H1 (cell line): ENCODE measurements at regions not wholly inside any gene's neighbourhood (a gene's known extent, or its start where the extent isn't known, plus 50 kb on each side); places are given as distances from the start of the nearest gene placed in this dataset.

Source experiments
- CTCF ChIA-PET: fragments of 300-600 bp; sonication (Branson Sonifier 250); formaldehyde crosslinking; loops from one replicate; lab custom pipeline; 2021; ENCODE audit not compliant: partially characterized antibody; lab: Charles Lee
- POLR2A ChIA-PET: fragments of 300-600 bp; sonication (Branson Sonifier 250); formaldehyde crosslinking; loops from one replicate; lab custom pipeline; 2021; ENCODE audit warnings: inconsistent platforms; ENCODE audit not compliant: partially characterized antibody; lab: Charles Lee
- DNase-seq, 2 experiments: peaks; one replicate each; pipeline versions ENCODE4 v3.0.0 to v3.0.0-alpha.2; 2010 to 2022; ENCODE audit warnings: low spot score in 2 of 2, low read depth in 1 of 2, mixed read lengths in 1 of 2
- FAIRE-seq: peaks from 2 replicates; lab custom pipeline; 2011; peaks lifted over from hg19 to GRCh38; lab: Jason Lieb, UNC
- H2AFZ ChIP-seq: 2 replicates; pipeline ENCODE4 v1.8.1; 2012; ENCODE audit warnings: low read length, inconsistent platforms
- H2AK5ac ChIP-seq: 2 replicates; pipeline ENCODE4 v1.6.1; 2013; ENCODE audit warnings: low read depth, low read length
- H2BK120ac ChIP-seq: replicated peaks from 2 replicates; pipeline ENCODE3; 2013; ENCODE audit warnings: low read depth, low read length, inconsistent platforms
- H2BK12ac ChIP-seq: 2 replicates; pipeline ENCODE4 v1.6.1; 2013; ENCODE audit warnings: low read depth, low read length
- H2BK15ac ChIP-seq: 2 replicates; pipeline ENCODE4 v1.6.1; 2013; ENCODE audit warnings: low read length
- H2BK20ac ChIP-seq: 2 replicates; pipeline ENCODE4 v1.6.1; 2013; ENCODE audit warnings: low read length
- H2BK5ac ChIP-seq: 2 replicates; pipeline ENCODE4 v1.6.1; 2013; ENCODE audit warnings: low read depth, low read length
- H3K14ac ChIP-seq: 2 replicates; pipeline ENCODE4 v1.6.1; 2013; ENCODE audit warnings: inconsistent platforms; ENCODE audit not compliant: insufficient read length
- H3K18ac ChIP-seq: 2 replicates; pipeline ENCODE4 v1.6.1; 2013; ENCODE audit warnings: low read length; ENCODE audit errors: extremely low read depth
- H3K23ac ChIP-seq: 2 replicates; pipeline ENCODE4 v1.6.1; 2013; ENCODE audit warnings: inconsistent platforms; ENCODE audit not compliant: insufficient read length
- H3K23me2 ChIP-seq: 2 replicates; pipeline ENCODE4 v1.6.1; 2013; ENCODE audit warnings: low read depth, low read length
- H3K27ac ChIP-seq: 2 replicates; pipeline ENCODE4 v1.6.1; 2011; ENCODE audit warnings: low read depth, low read length, inconsistent platforms
- H3K27me3 ChIP-seq, 4 experiments: replicated peaks in 1 of 4; 1 replicate in 1 of 4; 2 replicates in 3 of 4; pipeline versions ENCODE4 v1.6.1 to v1.8.1; 2011 to 2013; ENCODE audit warnings: low read length in 3 of 4, mild to moderate bottlenecking in 3 of 4, inconsistent platforms in 2 of 4, mixed read lengths in 2 of 4, moderate library complexity in 1 of 4; ENCODE audit not compliant: control insufficient read depth in 3 of 4, insufficient read depth in 3 of 4; ENCODE audit errors: extremely low read depth in 1 of 4
- H3K36me3 ChIP-seq, 4 experiments: 2 replicates each; pipeline versions ENCODE4 v1.6.1 to v1.8.1; 2011 to 2013; ENCODE audit warnings: mild to moderate bottlenecking in 4 of 4, low read length in 3 of 4, moderate library complexity in 2 of 4, control low read depth in 1 of 4, inconsistent platforms in 1 of 4; ENCODE audit not compliant: insufficient read depth in 4 of 4, control insufficient read depth in 2 of 4
- H3K4ac ChIP-seq: replicated peaks from 2 replicates; pipeline ENCODE3; 2013; ENCODE audit warnings: low read length, low read depth, mixed read lengths, inconsistent platforms; ENCODE audit not compliant: insufficient read length
- H3K4me1 ChIP-seq, 4 experiments: replicated peaks in 1 of 4; 1 replicate in 1 of 4; 2 replicates in 3 of 4; pipeline versions ENCODE4 v1.6.1 to v1.8.1; 2011 to 2013; ENCODE audit warnings: low read length in 3 of 4, inconsistent platforms in 2 of 4, mixed read lengths in 1 of 4; ENCODE audit not compliant: insufficient read depth in 4 of 4, control insufficient read depth in 3 of 4
- H3K4me2 ChIP-seq, 2 experiments: 2 replicates each; pipeline versions ENCODE4 v1.6.1 to v1.8.1; 2011 to 2013; ENCODE audit warnings: low read depth in 2 of 2, low read length in 2 of 2, control low read depth in 1 of 2, inconsistent platforms in 1 of 2, mild to moderate bottlenecking in 1 of 2; ENCODE audit not compliant: insufficient read depth in 1 of 2
- H3K4me3 ChIP-seq, 4 experiments: fragments of 200-600, 300-600 bp in 1 of 4; sonication (generic), shearing (Covaris generic), sonication (Bioruptor Twin) in 1 of 4; 2 replicates each; pipeline versions ENCODE4 v1.5.1 to v1.8.1; 2011 to 2016; ENCODE audit warnings: low read length in 4 of 4, low read depth in 3 of 4, control low read depth in 2 of 4, inconsistent platforms in 2 of 4, mild to moderate bottlenecking in 2 of 4, mixed read lengths in 1 of 4, moderate library complexity in 1 of 4; ENCODE audit not compliant: insufficient read depth in 2 of 4; ENCODE audit errors: extremely low read depth in 1 of 4
- H3K56ac ChIP-seq: replicated peaks from 2 replicates; pipeline ENCODE3; 2013; ENCODE audit warnings: low read depth, mild to moderate bottlenecking, mixed read lengths, low read length, inconsistent platforms; ENCODE audit not compliant: insufficient read length
- H3K79me1 ChIP-seq: 2 replicates; pipeline ENCODE4 v1.6.1; 2013; ENCODE audit warnings: low read depth, low read length, control low read depth
- H3K79me2 ChIP-seq, 2 experiments: 2 replicates each; pipeline versions ENCODE4 v1.6.1 to v1.8.1; 2012 to 2013; ENCODE audit warnings: low read length in 2 of 2, mild to moderate bottlenecking in 2 of 2, inconsistent platforms in 1 of 2; ENCODE audit not compliant: insufficient read depth in 2 of 2, control insufficient read depth in 1 of 2
- H3K9ac ChIP-seq, 4 experiments: replicated peaks in 1 of 4; 1 replicate in 1 of 4; 2 replicates in 3 of 4; pipeline versions ENCODE4 v1.6.1 to v1.8.1; 2011 to 2013; ENCODE audit warnings: low read depth in 3 of 4, low read length in 3 of 4, control low read depth in 2 of 4, mild to moderate bottlenecking in 2 of 4, moderate library complexity in 2 of 4, inconsistent platforms in 1 of 4; ENCODE audit errors: extremely low read depth in 1 of 4
- H3K9me3 ChIP-seq, 2 experiments: 2 replicates each; pipeline versions ENCODE4 v1.6.1 to v1.8.1; 2012 to 2013; ENCODE audit warnings: mild to moderate bottlenecking in 2 of 2, moderate library complexity in 2 of 2, control low read depth in 1 of 2, inconsistent platforms in 1 of 2, low read depth in 1 of 2, low read length in 1 of 2, mixed read lengths in 1 of 2; ENCODE audit not compliant: insufficient read depth in 2 of 2
- H4K20me1 ChIP-seq, 2 experiments: replicated peaks in 1 of 2; 2 replicates each; pipeline versions ENCODE3 to v1.8.1; 2011 to 2013; ENCODE audit warnings: inconsistent platforms in 2 of 2, low read length in 2 of 2, mild to moderate bottlenecking in 1 of 2; ENCODE audit not compliant: insufficient read depth in 2 of 2, control insufficient read depth in 1 of 2
- H4K5ac ChIP-seq: 2 replicates; pipeline ENCODE4 v1.6.1; 2013; ENCODE audit warnings: low read length, low read depth, mixed read lengths, inconsistent platforms; ENCODE audit not compliant: insufficient read length
- H4K8ac ChIP-seq: 2 replicates; pipeline ENCODE4 v1.8.0; 2013; ENCODE audit warnings: mild to moderate bottlenecking, moderate library complexity, low read length, inconsistent platforms; ENCODE audit not compliant: insufficient read depth; ENCODE audit errors: extremely low read depth
- H4K91ac ChIP-seq: replicated peaks from 2 replicates; pipeline ENCODE3; 2013; ENCODE audit warnings: low read length, mixed read lengths, inconsistent platforms; ENCODE audit not compliant: insufficient read length
- ATF2 ChIP-seq: IDR thresholded peaks from 2 replicates; pipeline ENCODE4 v1.6.1; 2012; ENCODE audit warnings: low read length, inconsistent platforms
- FOSL1 ChIP-seq: IDR thresholded peaks from 2 replicates; pipeline ENCODE4 v1.6.1; 2011; ENCODE audit warnings: mild to moderate bottlenecking, low read depth, low read length, moderate library complexity; ENCODE audit not compliant: insufficient read depth
- GTF2F1 ChIP-seq: IDR thresholded peaks from 2 replicates; pipeline ENCODE4 v1.6.1; 2012; ENCODE audit warnings: low read depth, low read length, improper control_type of control experiment, borderline replicate concordance
- JUN ChIP-seq: IDR thresholded peaks from 2 replicates; pipeline ENCODE4 v1.6.1; 2011; ENCODE audit warnings: low read depth, mild to moderate bottlenecking, improper control_type of control experiment, low read length
- JUND ChIP-seq: IDR thresholded peaks from 2 replicates; pipeline ENCODE4 v1.6.1; 2011; ENCODE audit warnings: mild to moderate bottlenecking, improper control_type of control experiment, low read length
- KDM1A ChIP-seq: fragments of 200-600, 300-600 bp; sonication (generic); IDR thresholded peaks from 2 replicates; pipeline ENCODE4 v1.7.1; 2016; ENCODE audit warnings: mild to moderate bottlenecking, low read length, borderline replicate concordance
- PHF8 ChIP-seq: fragments of 200-600 bp; sonication (generic); conservative IDR thresholded peaks from 2 replicates; pipeline ENCODE4 v1.7.1; 2012; ENCODE audit warnings: low read depth, mild to moderate bottlenecking, inconsistent platforms, low read length, moderate library complexity
- RNF2 ChIP-seq: fragments of 200-900, 300-1000 bp; sonication (generic); IDR thresholded peaks from 2 replicates; pipeline ENCODE4 v1.7.1; 2016; ENCODE audit warnings: borderline replicate concordance, low read depth, mild to moderate bottlenecking, antibody characterized with exemption, low read length; ENCODE audit not compliant: poor library complexity, severe bottlenecking; ENCODE audit errors: missing control alignments
- WGBS, 2 experiments: shearing (Covaris generic) in 1 of 2; methylation state at CpG; one replicate each; pipeline versions ENCODE4 v1.1.6 to v1.1.7; 2013 to 2015; ENCODE audit warnings: low lambda C conversion rate in 2 of 2, mixed read lengths in 2 of 2, inconsistent platforms in 1 of 2, low coverage in 1 of 2, missing lambda C conversion rate in 1 of 2; ENCODE audit not compliant: insufficient replicate concordance in 2 of 2, insufficient coverage in 1 of 2, insufficient read length in 1 of 2; ENCODE audit errors: extremely low coverage in 1 of 2, missing lambda C conversion rate in 1 of 2; 5-methylcytosine and 5-hydroxymethylcytosine counted together

DNA sequence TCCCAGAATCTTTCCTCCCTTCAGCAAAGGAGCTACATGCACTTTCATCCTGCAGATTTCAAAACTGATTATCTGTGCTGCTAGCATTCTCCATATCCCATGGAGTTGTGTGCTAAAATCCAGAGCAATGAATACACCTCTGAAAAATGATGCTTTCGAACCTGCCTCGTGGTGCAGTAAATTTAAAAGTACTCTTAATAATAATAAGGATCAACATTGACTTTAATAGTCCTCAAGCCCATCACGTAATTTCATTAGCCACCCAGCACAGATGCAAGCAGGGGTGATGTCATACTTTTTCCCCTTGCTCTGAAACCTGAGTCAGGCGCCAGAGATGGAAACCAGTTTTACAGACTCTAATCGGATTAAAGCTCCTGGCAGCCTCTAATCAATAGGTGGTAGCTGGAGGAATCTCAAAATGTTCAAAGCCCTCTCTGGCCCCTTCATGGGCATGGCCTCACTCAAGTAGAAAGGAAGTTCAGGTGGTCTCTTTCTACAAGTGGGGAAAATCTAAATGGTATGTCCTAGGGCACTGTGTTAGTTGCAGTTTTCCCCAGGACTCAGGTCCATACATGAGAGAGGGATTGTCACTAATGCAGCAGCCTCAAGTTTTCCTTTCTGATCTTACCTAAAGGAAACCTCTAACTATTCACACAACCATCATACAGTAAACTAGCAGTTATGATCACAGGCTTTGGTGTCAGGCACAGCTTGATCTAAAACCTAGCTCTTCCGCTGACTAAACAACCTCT is 221.6 kb upstream of the SLC30A5 start:
- H2AK5ac ChIP-seq = no peak overlapping the region
- H4K20me1 ChIP-seq = no peaks in the 10 kb centered on the region
- H3K56ac ChIP-seq = no peak overlapping the region
- H2BK5ac ChIP-seq = no peak overlapping the region; the same call in 1 of the 2 replicates
- no peaks in the 10 kb centered on the region for H3K79me2 ChIP-seq
- H3K4me2 ChIP-seq = no peak overlapping the region
- TF ChIP-seq FOSL1 (no peak), GTF2F1 (no peak), JUN (no peak), ATF2 (peak; percentile 51; the same call in 1 of the 2 replicates), JUND (peak; percentile 45; the same call in 1 of the 2 replicates), PHF8 (no peak), RNF2 (no peak), KDM1A (no peak)
- TF ChIP-seq, all 59 proteins: peak for 2
- no peak overlapping the region for H4K91ac ChIP-seq
- POLR2A ChIA-PET = interaction anchor here (0.6 to 1.3 kb wide), 2 partner anchors 9 to 417 kb away, joined by 3 read pairs; no protein-coding TSS in a partner anchor
- H4K8ac ChIP-seq = no peak overlapping the region
- no peak overlapping the region for H3K14ac ChIP-seq
- no peaks in the 10 kb centered on the region for H3K27me3 ChIP-seq
- H2BK120ac ChIP-seq = peak overlapping the region; percentile 26
- DNase-seq = no peak
- peak overlapping the region; percentile 9; the same call in 1 of the 2 replicates for H2BK20ac ChIP-seq
- peak overlapping the region; percentile 97 for H2AFZ ChIP-seq
- 77% methylated on average over 6 of the region's 6 CpGs; no CpG with 5 or more reads in 1 of the 2 experiments for WGBS, 2 experiments
- no peaks in the 10 kb centered on the region for H3K23me2 ChIP-seq
- CTCF ChIA-PET = interaction anchor here (0.8 to 2.0 kb wide), 3 partner anchors 9 to 67 kb away, joined by 3 to 6 read pairs (median 4); no protein-coding TSS in a partner anchor
- 0 out of 2 replicates have a peak overlapping the region, but pooled peaks have one; percentile 77 for H2BK12ac ChIP-seq
- H3K9me3 ChIP-seq = no peaks in the 10 kb centered on the region
- H3K18ac ChIP-seq = no peak overlapping the region; the same call in 1 of the 2 replicates
- 0 out of 2 replicates have a peak overlapping the region, but pooled peaks have one; percentile 61 for H2BK15ac ChIP-seq
- no peak overlapping the region for H3K23ac ChIP-seq
- no peaks in the 10 kb centered on the region for H3K79me1 ChIP-seq
- H3K4me1 ChIP-seq = no peaks in the 10 kb centered on the region; a peak in 1 of 7 replicates
- no peak overlapping the region for H4K5ac ChIP-seq
- H3K4ac ChIP-seq = no peak overlapping the region
- no peak overlapping the region for H3K4me3 ChIP-seq
- no peak overlapping the region for H3K27ac ChIP-seq
- H3K36me3 ChIP-seq = no peaks in the 10 kb centered on the region
- H3K9ac ChIP-seq = no peak overlapping the region
- no peak for FAIRE-seq
